ENCODE measurements at regions not wholly inside any gene's neighbourhood (a gene's known extent, or its start where the extent isn't known, plus 50 kb on each side); places are given as distances from the start of the nearest gene placed in this dataset.

- Histone ChIP-seq H3K4me2 (ENCODE audit: low read length) (no peak overlapping the region), H3K79me2 (ENCODE audit: insufficient read depth, low read length) (peaks cover 3% of the 10 kb centered on the region), H3K27ac (ENCODE audit: low read depth, low read length) (no peak overlapping the region), H3K4me1 (ENCODE audit: insufficient read depth, low read length) (no peaks in the 10 kb centered on the region), H4K20me1 (ENCODE audit: insufficient read depth, low read length) (no peaks in the 10 kb centered on the region), H3K9ac (ENCODE audit: low read length) (no peak overlapping the region), H3K4me3 (ENCODE audit: insufficient read depth, low read depth, low read length) (no peak overlapping the region), H3K27me3 (ENCODE audit: insufficient read depth, low read length) (no peaks in the 10 kb centered on the region), H3K36me3 (ENCODE audit: insufficient read depth, low read length) (no peaks in the 10 kb centered on the region), H2AFZ (ENCODE audit: low read depth, low read length) (no peak overlapping the region), H3K9me3 (ENCODE audit: insufficient read depth, low read depth, low read length) (no peaks in the 10 kb centered on the region)
- H3K36me3 Mint-ChIP-seq (ENCODE audit: low read depth, unreplicated experiment): no peaks in the 10 kb centered on the region
- FAIRE-seq (no peak), DNase-seq (ENCODE audit: low read depth) (no peak)
- H3K27me3 Mint-ChIP-seq (ENCODE audit: low read depth, unreplicated experiment): no peaks in the 10 kb centered on the region
- H3K4me3 Mint-ChIP-seq (ENCODE audit: unreplicated experiment): no peak overlapping the region
- no peaks in the 10 kb centered on the region for H3K4me1 Mint-ChIP-seq (ENCODE audit: low read depth, unreplicated experiment)
- H3K27ac Mint-ChIP-seq (ENCODE audit: unreplicated experiment): no peak overlapping the region
- no peak for TF ChIP-seq CTCF (IDR thresholded peaks at IDR 0.05; ENCODE audit: insufficient read depth, low read depth, low read length)
- no peak for TF ChIP-seq EZH2 (IDR thresholded peaks at IDR 0.05; ENCODE audit: insufficient read depth, low read length)
- H3K9me3 Mint-ChIP-seq (ENCODE audit: unreplicated experiment): no peaks in the 10 kb centered on the region
Measured at GRCh38 chr18:39793609-39794008, 2161.4 kb upstream of the PIK3C3 start.

- Mint-ChIP-seq H3K27ac (ENCODE audit: unreplicated experiment) (no peak overlapping the region), H3K36me3 (ENCODE audit: low read depth, unreplicated experiment) (no peaks in the 10 kb centered on the region), H3K4me3 (ENCODE audit: unreplicated experiment) (no peak overlapping the region), H3K9me3 (ENCODE audit: unreplicated experiment) (no peaks in the 10 kb centered on the region), H3K4me1 (ENCODE audit: low read depth, unreplicated experiment) (no peaks in the 10 kb centered on the region), H3K27me3 (ENCODE audit: low read depth, unreplicated experiment) (no peaks in the 10 kb centered on the region)
- H4K20me1 ChIP-seq (ENCODE audit: insufficient read depth, low read length): no peaks in the 10 kb centered on the region
- H3K79me2 ChIP-seq (ENCODE audit: insufficient read depth, low read length): peaks cover 3% of the 10 kb centered on the region
- no peak overlapping the region for H3K4me3 ChIP-seq (ENCODE audit: insufficient read depth, low read depth, low read length)
- H3K27me3 ChIP-seq (ENCODE audit: insufficient read depth, low read length): no peaks in the 10 kb centered on the region
- no peaks in the 10 kb centered on the region for H3K9me3 ChIP-seq (ENCODE audit: insufficient read depth, low read depth, low read length)
- FAIRE-seq (no peak), DNase-seq (ENCODE audit: low read depth) (no peak)
- no peak overlapping the region for H3K9ac ChIP-seq (ENCODE audit: low read length)
- H3K4me2 ChIP-seq (ENCODE audit: low read length): no peak overlapping the region
- no peak overlapping the region for H3K27ac ChIP-seq (ENCODE audit: low read depth, low read length)
- TF ChIP-seq EZH2 (IDR thresholded peaks at IDR 0.05; ENCODE audit: insufficient read depth, low read length) (no peak), CTCF (IDR thresholded peaks at IDR 0.05; ENCODE audit: insufficient read depth, low read depth, low read length) (no peak)
- no peaks in the 10 kb centered on the region for H3K4me1 ChIP-seq (ENCODE audit: insufficient read depth, low read length)
- H3K36me3 ChIP-seq (ENCODE audit: insufficient read depth, low read length): no peaks in the 10 kb centered on the region
- H2AFZ ChIP-seq (ENCODE audit: low read depth, low read length): no peak overlapping the region
Measured at GRCh38 chr18:39788383-39788782, 2166.7 kb upstream of the PIK3C3 start.

GRCh38 chr18:39786477-39786876, 2168.6 kb upstream of the PIK3C3 start:
- TF ChIP-seq CTCF (IDR thresholded peaks at IDR 0.05; ENCODE audit: insufficient read depth, low read depth, low read length) (no peak), EZH2 (IDR thresholded peaks at IDR 0.05; ENCODE audit: insufficient read depth, low read length) (no peak)
- Histone ChIP-seq H3K27me3 (ENCODE audit: insufficient read depth, low read length) (no peaks in the 10 kb centered on the region), H3K27ac (ENCODE audit: low read depth, low read length) (no peak overlapping the region), H3K4me1 (ENCODE audit: insufficient read depth, low read length) (no peaks in the 10 kb centered on the region), H3K4me2 (ENCODE audit: low read length) (no peak overlapping the region), H4K20me1 (ENCODE audit: insufficient read depth, low read length) (no peaks in the 10 kb centered on the region), H3K79me2 (ENCODE audit: insufficient read depth, low read length) (peaks cover 3% of the 10 kb centered on the region), H3K9me3 (ENCODE audit: insufficient read depth, low read depth, low read length) (no peaks in the 10 kb centered on the region), H3K36me3 (ENCODE audit: insufficient read depth, low read length) (no peaks in the 10 kb centered on the region), H2AFZ (ENCODE audit: low read depth, low read length) (no peak overlapping the region), H3K9ac (ENCODE audit: low read length) (no peak overlapping the region), H3K4me3 (ENCODE audit: insufficient read depth, low read depth, low read length) (no peak overlapping the region)
- Mint-ChIP-seq H3K4me3 (ENCODE audit: unreplicated experiment) (no peak overlapping the region), H3K27me3 (ENCODE audit: low read depth, unreplicated experiment) (no peaks in the 10 kb centered on the region), H3K9me3 (ENCODE audit: unreplicated experiment) (no peaks in the 10 kb centered on the region), H3K4me1 (ENCODE audit: low read depth, unreplicated experiment) (no peaks in the 10 kb centered on the region), H3K27ac (ENCODE audit: unreplicated experiment) (no peak overlapping the region), H3K36me3 (ENCODE audit: low read depth, unreplicated experiment) (no peaks in the 10 kb centered on the region)
- FAIRE-seq (no peak), DNase-seq (ENCODE audit: low read depth) (no peak)
